ENCODE measurements at regions not wholly inside any gene's neighbourhood (a gene's known extent, or its start where the extent isn't known, plus 50 kb on each side); places are given as distances from the start of the nearest gene placed in this dataset.
A peak's percentile ranks its signal among the peaks of the same experiment; 100 is the strongest.

DNA sequence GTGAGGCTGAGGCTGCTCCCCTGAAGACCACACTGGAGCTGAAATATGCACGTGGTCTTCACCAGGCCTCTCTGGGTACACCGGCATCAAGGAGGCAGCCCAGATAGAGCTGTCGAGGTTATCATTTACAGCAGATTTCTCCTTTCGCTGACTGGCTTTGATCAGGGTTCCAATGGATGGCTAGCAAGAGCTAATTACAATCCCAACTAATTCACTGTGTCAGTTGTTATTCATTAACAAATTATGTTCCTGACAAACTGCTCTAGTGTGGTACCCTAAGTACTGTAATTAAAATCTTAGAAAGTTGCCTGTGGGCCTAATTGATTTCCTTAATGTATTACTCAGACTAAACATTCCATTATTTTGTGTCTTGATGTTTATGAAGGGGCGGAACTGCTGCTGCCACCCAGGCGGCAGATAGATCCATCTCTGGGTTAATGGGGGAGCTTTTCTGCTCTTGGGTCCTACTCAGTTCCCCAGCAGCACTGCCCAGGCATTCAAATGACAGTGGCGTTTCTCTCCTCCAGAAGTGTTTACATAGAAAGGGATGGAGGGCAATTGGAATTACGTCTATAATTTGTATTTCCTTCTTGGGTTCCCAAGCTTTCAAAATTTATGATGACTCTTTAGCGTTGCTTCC is 71.7 kb upstream of the RAD23B start:
- Mint-ChIP-seq H3K4me3 (ENCODE audit: unreplicated experiment) (no peak overlapping the region), H3K9me3 (ENCODE audit: low read depth) (no peaks in the 10 kb centered on the region), H3K4me1 (ENCODE audit: low read depth) (peaks cover 28% of the 10 kb centered on the region), H3K36me3 (ENCODE audit: low read depth) (no peaks in the 10 kb centered on the region), H3K27me3 (ENCODE audit: low read depth) (no peaks in the 10 kb centered on the region), H3K27ac (ENCODE audit: unreplicated experiment) (no peak overlapping the region)
- no peak for DNase-seq (ENCODE audit: low spot score)
- no peak for TF ChIP-seq CTCF (IDR thresholded peaks at IDR 0.05)

DNA sequence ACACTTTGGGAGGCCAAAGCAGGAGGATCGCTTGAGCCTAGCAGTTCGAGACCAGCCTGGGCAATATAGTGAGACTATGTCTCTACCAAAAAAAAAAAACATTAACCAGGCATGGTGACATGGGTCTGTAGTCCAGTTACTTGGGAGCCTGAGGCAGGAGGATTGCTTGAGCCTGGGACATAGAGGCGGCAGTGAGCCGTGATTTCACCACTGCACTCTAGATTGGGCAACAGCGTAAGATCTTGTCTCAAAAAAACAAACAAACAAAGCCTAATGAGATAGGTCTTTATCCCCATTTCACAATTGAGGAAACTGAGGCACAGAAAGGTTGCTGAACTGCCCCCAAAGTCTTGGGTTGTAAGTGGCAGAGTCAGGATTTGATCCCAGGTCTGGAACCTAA is 70.5 kb upstream of the RAD23B start:
- H3K4me1 Mint-ChIP-seq (ENCODE audit: low read depth) = peaks cover 30% of the 10 kb centered on the region
- no peak overlapping the region for H3K4me3 Mint-ChIP-seq (ENCODE audit: unreplicated experiment)
- DNase-seq (ENCODE audit: low spot score) = no peak
- no peaks in the 10 kb centered on the region for H3K36me3 Mint-ChIP-seq (ENCODE audit: low read depth)
- no peak for TF ChIP-seq CTCF (IDR thresholded peaks at IDR 0.05)
- H3K9me3 Mint-ChIP-seq (ENCODE audit: low read depth) = no peaks in the 10 kb centered on the region
- peak overlapping the region; percentile 99 for H3K27ac Mint-ChIP-seq (ENCODE audit: unreplicated experiment)
- H3K27me3 Mint-ChIP-seq (ENCODE audit: low read depth) = no peaks in the 10 kb centered on the region

GRCh38 chr9:107213080-107213479 is 70.0 kb upstream of the RAD23B start:
- Mint-ChIP-seq H3K4me1 (ENCODE audit: low read depth) (peaks cover 30% of the 10 kb centered on the region), H3K27ac (ENCODE audit: unreplicated experiment) (peak overlapping the region; percentile 99), H3K4me3 (ENCODE audit: unreplicated experiment) (no peak overlapping the region), H3K9me3 (ENCODE audit: low read depth) (no peaks in the 10 kb centered on the region), H3K36me3 (ENCODE audit: low read depth) (no peaks in the 10 kb centered on the region), H3K27me3 (ENCODE audit: low read depth) (no peaks in the 10 kb centered on the region)
- TF ChIP-seq CTCF (IDR thresholded peaks at IDR 0.05) = no peak
- DNase-seq (ENCODE audit: low spot score) = no peak

- DNase-seq (ENCODE audit: low spot score) = no peak
- H3K27ac Mint-ChIP-seq (ENCODE audit: unreplicated experiment) = peak overlapping the region; percentile 99
- no peaks in the 10 kb centered on the region for H3K27me3 Mint-ChIP-seq (ENCODE audit: low read depth)
- no peaks in the 10 kb centered on the region for H3K9me3 Mint-ChIP-seq (ENCODE audit: low read depth)
- H3K4me1 Mint-ChIP-seq (ENCODE audit: low read depth) = peaks cover 30% of the 10 kb centered on the region
- no peaks in the 10 kb centered on the region for H3K36me3 Mint-ChIP-seq (ENCODE audit: low read depth)
- TF ChIP-seq CTCF (IDR thresholded peaks at IDR 0.05) = no peak
- peak overlapping the region; percentile 8 for H3K4me3 Mint-ChIP-seq (ENCODE audit: unreplicated experiment)
These were observed 69.5 kb upstream of the RAD23B start for GRCh38 chr9:107213561-107214028.

DNA sequence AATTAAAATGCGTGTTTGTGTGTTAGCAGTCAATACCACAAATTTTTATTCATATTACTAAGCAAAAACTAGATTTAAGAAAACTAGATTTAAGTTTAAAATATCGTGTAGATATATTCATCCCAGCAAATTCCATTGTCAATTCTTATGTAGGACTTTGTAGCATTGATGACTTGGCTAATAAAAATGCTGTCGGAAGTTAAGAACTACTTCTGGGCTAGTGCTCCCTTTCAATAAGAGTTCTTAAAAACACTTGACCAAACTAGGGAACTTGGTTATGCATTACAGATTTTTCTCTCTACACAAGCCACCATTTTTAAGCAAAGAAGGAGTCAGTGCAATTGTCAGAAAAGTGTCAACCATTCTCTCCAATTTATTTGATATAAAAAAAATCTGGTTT is 68.7 kb upstream of the RAD23B start:
- no peaks in the 10 kb centered on the region for H3K27me3 Mint-ChIP-seq (ENCODE audit: low read depth)
- H3K36me3 Mint-ChIP-seq (ENCODE audit: low read depth) = no peaks in the 10 kb centered on the region
- H3K4me3 Mint-ChIP-seq (ENCODE audit: unreplicated experiment) = no peak overlapping the region
- no peak for TF ChIP-seq CTCF (IDR thresholded peaks at IDR 0.05)
- no peak for DNase-seq (ENCODE audit: low spot score)
- H3K4me1 Mint-ChIP-seq (ENCODE audit: low read depth) = peaks cover 30% of the 10 kb centered on the region
- H3K9me3 Mint-ChIP-seq (ENCODE audit: low read depth) = no peaks in the 10 kb centered on the region
- peak overlapping the region; percentile 99 for H3K27ac Mint-ChIP-seq (ENCODE audit: unreplicated experiment)

Measured in chondrocyte (in vitro differentiated cells).